ENCODE measurements at regions not wholly inside any gene's neighbourhood (a gene's known extent, or its start where the extent isn't known, plus 50 kb on each side); places are given as distances from the start of the nearest gene placed in this dataset.

GRCh38 chr22:48182846-48183805 is 1420.7 kb downstream of the TBC1D22A start:
- Histone ChIP-seq H3K4me1 (ENCODE audit: control insufficient read depth in 1 of 2, insufficient read depth in 2 of 2, low read length in 2 of 2) (no peaks in the 10 kb centered on the region), H3K27ac (ENCODE audit: low read length) (no peak overlapping the region), H3K27me3 (ENCODE audit: low read depth, low read length) (no peaks in the 10 kb centered on the region), H3K9me3 (ENCODE audit: control insufficient read depth in 1 of 2, low read length in 2 of 2) (no peaks in the 10 kb centered on the region), H3K36me3 (ENCODE audit: control insufficient read depth in 1 of 2, insufficient read depth in 2 of 2, low read length in 2 of 2) (no peaks in the 10 kb centered on the region), H3K4me3 (ENCODE audit: low read depth in 1 of 2, low read length in 2 of 2) (no peak overlapping the region)

- Histone ChIP-seq H3K9me3 (ENCODE audit: control insufficient read depth in 1 of 2, low read length in 2 of 2) (no peaks in the 10 kb centered on the region), H3K27me3 (ENCODE audit: low read depth, low read length) (no peaks in the 10 kb centered on the region), H3K4me3 (ENCODE audit: low read depth in 1 of 2, low read length in 2 of 2) (no peak overlapping the region), H3K36me3 (ENCODE audit: control insufficient read depth in 1 of 2, insufficient read depth in 2 of 2, low read length in 2 of 2) (no peaks in the 10 kb centered on the region), H3K27ac (ENCODE audit: low read length) (no peak overlapping the region), H3K4me1 (ENCODE audit: control insufficient read depth in 1 of 2, insufficient read depth in 2 of 2, low read length in 2 of 2) (no peaks in the 10 kb centered on the region)
Measured at GRCh38 chr22:48182031-48182430, 1419.6 kb downstream of the TBC1D22A start.

GRCh38 chr22:48181263-48181955 is 1419.0 kb downstream of the TBC1D22A start:
- Histone ChIP-seq H3K4me3 (ENCODE audit: low read depth in 1 of 2, low read length in 2 of 2) (no peak overlapping the region), H3K36me3 (ENCODE audit: control insufficient read depth in 1 of 2, insufficient read depth in 2 of 2, low read length in 2 of 2) (no peaks in the 10 kb centered on the region), H3K27ac (ENCODE audit: low read length) (no peak overlapping the region), H3K27me3 (ENCODE audit: low read depth, low read length) (no peaks in the 10 kb centered on the region), H3K9me3 (ENCODE audit: control insufficient read depth in 1 of 2, low read length in 2 of 2) (no peaks in the 10 kb centered on the region), H3K4me1 (ENCODE audit: control insufficient read depth in 1 of 2, insufficient read depth in 2 of 2, low read length in 2 of 2) (no peaks in the 10 kb centered on the region)

DNA sequence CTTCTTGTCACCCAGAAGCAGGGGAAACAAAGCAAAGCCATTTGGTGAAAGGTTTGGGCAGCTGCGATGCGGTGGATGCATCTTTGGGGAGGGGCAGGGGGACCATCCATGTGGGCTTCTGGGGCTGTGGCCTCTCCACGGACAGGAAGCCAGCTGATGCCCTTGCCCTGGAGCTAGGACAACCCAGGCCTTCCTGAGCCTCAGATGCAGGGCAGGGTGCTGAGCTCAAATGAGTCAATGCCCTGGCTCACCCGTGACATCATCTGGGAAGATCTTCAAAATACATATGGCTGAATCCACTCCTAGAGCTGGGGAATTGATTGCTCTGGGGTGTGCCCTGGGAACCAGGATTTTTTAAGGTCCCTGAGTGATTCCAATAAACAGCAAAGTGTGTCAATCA is 1418.2 kb downstream of the TBC1D22A start:
- Histone ChIP-seq H3K27ac (ENCODE audit: low read length) (no peak overlapping the region), H3K4me1 (ENCODE audit: control insufficient read depth in 1 of 2, insufficient read depth in 2 of 2, low read length in 2 of 2) (no peaks in the 10 kb centered on the region), H3K36me3 (ENCODE audit: control insufficient read depth in 1 of 2, insufficient read depth in 2 of 2, low read length in 2 of 2) (no peaks in the 10 kb centered on the region), H3K9me3 (ENCODE audit: control insufficient read depth in 1 of 2, low read length in 2 of 2) (no peaks in the 10 kb centered on the region), H3K27me3 (ENCODE audit: low read depth, low read length) (no peaks in the 10 kb centered on the region), H3K4me3 (ENCODE audit: low read depth in 1 of 2, low read length in 2 of 2) (no peak overlapping the region)

GRCh38 chr22:48179571-48180546 is 1417.4 kb downstream of the TBC1D22A start:
- no peaks in the 10 kb centered on the region for H3K36me3 ChIP-seq (ENCODE audit: control insufficient read depth in 1 of 2, insufficient read depth in 2 of 2, low read length in 2 of 2)
- H3K27me3 ChIP-seq (ENCODE audit: low read depth, low read length) = no peaks in the 10 kb centered on the region
- no peaks in the 10 kb centered on the region for H3K9me3 ChIP-seq (ENCODE audit: control insufficient read depth in 1 of 2, low read length in 2 of 2)
- H3K4me3 ChIP-seq (ENCODE audit: low read depth in 1 of 2, low read length in 2 of 2) = no peak overlapping the region
- no peak overlapping the region for H3K27ac ChIP-seq (ENCODE audit: low read length)
- no peaks in the 10 kb centered on the region for H3K4me1 ChIP-seq (ENCODE audit: control insufficient read depth in 1 of 2, insufficient read depth in 2 of 2, low read length in 2 of 2)

GRCh38 chr22:48178536-48178935 is 1416.1 kb downstream of the TBC1D22A start:
- H3K9me3 ChIP-seq (ENCODE audit: control insufficient read depth in 1 of 2, low read length in 2 of 2) = no peaks in the 10 kb centered on the region
- no peaks in the 10 kb centered on the region for H3K4me1 ChIP-seq (ENCODE audit: control insufficient read depth in 1 of 2, insufficient read depth in 2 of 2, low read length in 2 of 2)
- H3K36me3 ChIP-seq (ENCODE audit: control insufficient read depth in 1 of 2, insufficient read depth in 2 of 2, low read length in 2 of 2) = no peaks in the 10 kb centered on the region
- no peaks in the 10 kb centered on the region for H3K27me3 ChIP-seq (ENCODE audit: low read depth, low read length)
- no peak overlapping the region for H3K4me3 ChIP-seq (ENCODE audit: low read depth in 1 of 2, low read length in 2 of 2)
- H3K27ac ChIP-seq (ENCODE audit: low read length) = no peak overlapping the region

GRCh38 chr22:48177631-48178030 is 1415.2 kb downstream of the TBC1D22A start:
- H3K4me3 ChIP-seq (ENCODE audit: low read depth in 1 of 2, low read length in 2 of 2) = no peak overlapping the region
- no peaks in the 10 kb centered on the region for H3K4me1 ChIP-seq (ENCODE audit: control insufficient read depth in 1 of 2, insufficient read depth in 2 of 2, low read length in 2 of 2)
- no peak overlapping the region for H3K27ac ChIP-seq (ENCODE audit: low read length)
- H3K27me3 ChIP-seq (ENCODE audit: low read depth, low read length) = no peaks in the 10 kb centered on the region
- H3K36me3 ChIP-seq (ENCODE audit: control insufficient read depth in 1 of 2, insufficient read depth in 2 of 2, low read length in 2 of 2) = no peaks in the 10 kb centered on the region
- H3K9me3 ChIP-seq (ENCODE audit: control insufficient read depth in 1 of 2, low read length in 2 of 2) = no peaks in the 10 kb centered on the region

DNA sequence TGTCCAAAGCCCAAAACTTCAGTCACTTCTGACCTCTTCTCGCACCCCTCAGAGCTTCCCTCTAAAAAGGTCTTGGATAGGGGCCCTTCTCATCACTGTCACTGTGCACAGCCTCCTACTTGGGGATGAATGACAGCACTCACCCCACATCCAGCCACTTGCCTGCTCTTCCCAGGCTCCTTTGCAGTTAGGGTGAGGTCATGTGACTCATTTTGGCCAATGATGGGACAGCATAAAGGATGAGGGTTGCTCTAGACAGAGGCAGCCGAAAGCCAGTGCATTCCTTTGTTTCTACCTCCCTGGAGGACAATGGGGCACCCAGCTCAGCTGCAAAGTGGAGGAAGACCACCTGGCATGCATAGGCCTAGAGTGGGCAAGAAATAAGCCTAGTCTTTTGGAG is 1413.3 kb downstream of the TBC1D22A start:
- Histone ChIP-seq H3K27me3 (ENCODE audit: low read depth, low read length) (no peaks in the 10 kb centered on the region), H3K36me3 (ENCODE audit: control insufficient read depth in 1 of 2, insufficient read depth in 2 of 2, low read length in 2 of 2) (no peaks in the 10 kb centered on the region), H3K27ac (ENCODE audit: low read length) (no peak overlapping the region), H3K4me3 (ENCODE audit: low read depth in 1 of 2, low read length in 2 of 2) (no peak overlapping the region), H3K9me3 (ENCODE audit: control insufficient read depth in 1 of 2, low read length in 2 of 2) (no peaks in the 10 kb centered on the region), H3K4me1 (ENCODE audit: control insufficient read depth in 1 of 2, insufficient read depth in 2 of 2, low read length in 2 of 2) (no peaks in the 10 kb centered on the region)

GRCh38 chr22:48173773-48174160 is 1411.3 kb downstream of the TBC1D22A start:
- H3K27me3 ChIP-seq (ENCODE audit: low read depth, low read length) = no peaks in the 10 kb centered on the region
- no peaks in the 10 kb centered on the region for H3K36me3 ChIP-seq (ENCODE audit: control insufficient read depth in 1 of 2, insufficient read depth in 2 of 2, low read length in 2 of 2)
- no peaks in the 10 kb centered on the region for H3K4me1 ChIP-seq (ENCODE audit: control insufficient read depth in 1 of 2, insufficient read depth in 2 of 2, low read length in 2 of 2)
- no peak overlapping the region for H3K27ac ChIP-seq (ENCODE audit: low read length)
- no peaks in the 10 kb centered on the region for H3K9me3 ChIP-seq (ENCODE audit: control insufficient read depth in 1 of 2, low read length in 2 of 2)
- no peak overlapping the region for H3K4me3 ChIP-seq (ENCODE audit: low read depth in 1 of 2, low read length in 2 of 2)

GRCh38 chr22:48173061-48173772 is 1410.8 kb downstream of the TBC1D22A start:
- Histone ChIP-seq H3K4me3 (ENCODE audit: low read depth in 1 of 2, low read length in 2 of 2) (no peak overlapping the region), H3K27me3 (ENCODE audit: low read depth, low read length) (no peaks in the 10 kb centered on the region), H3K9me3 (ENCODE audit: control insufficient read depth in 1 of 2, low read length in 2 of 2) (no peaks in the 10 kb centered on the region), H3K4me1 (ENCODE audit: control insufficient read depth in 1 of 2, insufficient read depth in 2 of 2, low read length in 2 of 2) (no peaks in the 10 kb centered on the region), H3K36me3 (ENCODE audit: control insufficient read depth in 1 of 2, insufficient read depth in 2 of 2, low read length in 2 of 2) (no peaks in the 10 kb centered on the region), H3K27ac (ENCODE audit: low read length) (no peak overlapping the region)

Data from muscle layer of duodenum (tissue), 2 donors.